Uterus (tissue), 2 donors: ENCODE measurements at regions not wholly inside any gene's neighbourhood (a gene's known extent, or its start where the extent isn't known, plus 50 kb on each side); places are given as distances from the start of the nearest gene placed in this dataset.

ENCODE experiments used
- POLR2A ChIP-seq, 2 donors: fragments of 450-650 bp; IDR thresholded peaks; one replicate each; pipeline ENCODE4 v1.6.1; 2016; ENCODE audit warnings: antibody characterized with exemption in 2 of 2, mild to moderate bottlenecking in 1 of 2, moderate library complexity in 1 of 2
- TF ChIP-seq, protein P1 (sequence below), 4 experiments: fragments of 200-600 bp in 2 of 4; fragments of 450-650 bp in 2 of 4; sonication (generic) in 2 of 4; IDR thresholded peaks; one replicate each; pipeline ENCODE4 v1.5.1; 2016 to 2019; ENCODE audit warnings: antibody characterized with exemption in 4 of 4, mild to moderate bottlenecking in 2 of 4, moderate library complexity in 1 of 4

DNA sequence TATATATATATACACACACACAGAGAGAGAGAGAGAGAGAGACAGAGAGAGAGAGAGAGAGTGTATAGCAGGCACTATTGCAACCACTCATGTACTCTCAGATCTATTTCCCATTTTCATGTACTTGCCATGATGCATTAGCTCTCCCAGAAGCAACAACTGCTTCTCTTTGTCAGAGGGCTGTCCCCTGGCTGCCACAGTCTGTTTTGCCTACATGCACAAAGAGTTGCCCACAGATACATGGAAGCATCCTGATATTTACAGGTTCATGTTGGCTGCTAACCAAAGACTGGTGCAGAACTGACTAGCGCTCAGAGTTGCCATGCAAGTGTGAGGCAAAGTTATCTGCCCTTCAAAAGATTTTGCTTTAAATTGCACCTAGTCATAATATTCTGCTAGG lies 469.3 kb upstream of the ZNF804A start:
- TF ChIP-seq, protein P1, sequence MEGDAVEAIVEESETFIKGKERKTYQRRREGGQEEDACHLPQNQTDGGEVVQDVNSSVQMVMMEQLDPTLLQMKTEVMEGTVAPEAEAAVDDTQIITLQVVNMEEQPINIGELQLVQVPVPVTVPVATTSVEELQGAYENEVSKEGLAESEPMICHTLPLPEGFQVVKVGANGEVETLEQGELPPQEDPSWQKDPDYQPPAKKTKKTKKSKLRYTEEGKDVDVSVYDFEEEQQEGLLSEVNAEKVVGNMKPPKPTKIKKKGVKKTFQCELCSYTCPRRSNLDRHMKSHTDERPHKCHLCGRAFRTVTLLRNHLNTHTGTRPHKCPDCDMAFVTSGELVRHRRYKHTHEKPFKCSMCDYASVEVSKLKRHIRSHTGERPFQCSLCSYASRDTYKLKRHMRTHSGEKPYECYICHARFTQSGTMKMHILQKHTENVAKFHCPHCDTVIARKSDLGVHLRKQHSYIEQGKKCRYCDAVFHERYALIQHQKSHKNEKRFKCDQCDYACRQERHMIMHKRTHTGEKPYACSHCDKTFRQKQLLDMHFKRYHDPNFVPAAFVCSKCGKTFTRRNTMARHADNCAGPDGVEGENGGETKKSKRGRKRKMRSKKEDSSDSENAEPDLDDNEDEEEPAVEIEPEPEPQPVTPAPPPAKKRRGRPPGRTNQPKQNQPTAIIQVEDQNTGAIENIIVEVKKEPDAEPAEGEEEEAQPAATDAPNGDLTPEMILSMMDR (IDR thresholded peaks at IDR 0.05): no peak
- no peak for TF ChIP-seq POLR2A (IDR thresholded peaks at IDR 0.05)
